DMS153 treated with DMSO at 0.1 percent for 48 hours (cell line): ENCODE measurements at regions not wholly inside any gene's neighbourhood (a gene's known extent, or its start where the extent isn't known, plus 50 kb on each side); places are given as distances from the start of the nearest gene placed in this dataset.

Experiments
- DNase-seq: peaks from one replicate; lab custom pipeline; 2025; ENCODE audit not compliant: unreplicated experiment; lab: John Stamatoyannopoulos, UW

DNA sequence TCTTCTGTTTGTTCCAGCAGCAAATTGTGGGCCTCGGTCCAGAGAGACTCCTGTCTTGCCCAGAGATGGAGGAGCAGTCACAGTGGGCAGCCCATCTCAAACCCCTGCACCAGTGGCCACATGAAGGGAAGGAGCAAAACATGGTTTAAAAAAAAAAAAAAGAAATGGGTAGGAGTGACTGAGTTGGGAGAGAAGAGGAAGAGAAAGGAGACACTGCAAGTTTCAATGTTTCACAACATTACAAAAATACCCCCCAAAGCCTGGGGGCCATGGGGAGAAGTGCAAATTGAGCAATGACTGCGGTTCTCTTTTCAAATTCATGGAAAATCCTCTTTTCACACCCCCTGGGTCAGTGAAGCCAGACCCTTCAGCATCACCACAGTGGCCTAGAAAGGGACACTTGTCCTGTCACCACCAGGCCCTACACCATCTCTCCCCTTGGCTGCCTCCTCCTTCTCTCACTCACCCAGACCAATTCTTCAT, 117.1 kb downstream of the ZFP36L2 start:
- DNase-seq, result no peak

DNA sequence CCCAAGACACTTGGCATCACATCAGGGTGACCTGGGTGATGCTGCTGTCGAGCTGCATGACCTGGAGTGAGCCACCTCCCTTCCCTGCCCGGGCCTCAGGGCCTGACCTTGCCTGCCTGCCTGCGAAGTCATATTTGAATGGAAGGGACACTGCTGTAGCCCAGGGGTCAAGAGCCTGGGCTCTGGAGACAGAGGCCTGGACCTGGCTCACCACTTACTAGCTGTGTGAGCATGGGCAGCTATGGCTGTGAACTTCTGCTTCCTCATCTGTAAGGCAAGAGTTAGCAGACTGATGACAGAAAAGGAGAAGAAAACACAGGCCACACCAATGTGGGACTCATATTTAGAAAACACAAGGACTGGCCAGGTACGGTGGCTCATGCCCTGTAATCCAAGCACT, 118.7 kb downstream of the ZFP36L2 start:
- no peak for DNase-seq

DNA sequence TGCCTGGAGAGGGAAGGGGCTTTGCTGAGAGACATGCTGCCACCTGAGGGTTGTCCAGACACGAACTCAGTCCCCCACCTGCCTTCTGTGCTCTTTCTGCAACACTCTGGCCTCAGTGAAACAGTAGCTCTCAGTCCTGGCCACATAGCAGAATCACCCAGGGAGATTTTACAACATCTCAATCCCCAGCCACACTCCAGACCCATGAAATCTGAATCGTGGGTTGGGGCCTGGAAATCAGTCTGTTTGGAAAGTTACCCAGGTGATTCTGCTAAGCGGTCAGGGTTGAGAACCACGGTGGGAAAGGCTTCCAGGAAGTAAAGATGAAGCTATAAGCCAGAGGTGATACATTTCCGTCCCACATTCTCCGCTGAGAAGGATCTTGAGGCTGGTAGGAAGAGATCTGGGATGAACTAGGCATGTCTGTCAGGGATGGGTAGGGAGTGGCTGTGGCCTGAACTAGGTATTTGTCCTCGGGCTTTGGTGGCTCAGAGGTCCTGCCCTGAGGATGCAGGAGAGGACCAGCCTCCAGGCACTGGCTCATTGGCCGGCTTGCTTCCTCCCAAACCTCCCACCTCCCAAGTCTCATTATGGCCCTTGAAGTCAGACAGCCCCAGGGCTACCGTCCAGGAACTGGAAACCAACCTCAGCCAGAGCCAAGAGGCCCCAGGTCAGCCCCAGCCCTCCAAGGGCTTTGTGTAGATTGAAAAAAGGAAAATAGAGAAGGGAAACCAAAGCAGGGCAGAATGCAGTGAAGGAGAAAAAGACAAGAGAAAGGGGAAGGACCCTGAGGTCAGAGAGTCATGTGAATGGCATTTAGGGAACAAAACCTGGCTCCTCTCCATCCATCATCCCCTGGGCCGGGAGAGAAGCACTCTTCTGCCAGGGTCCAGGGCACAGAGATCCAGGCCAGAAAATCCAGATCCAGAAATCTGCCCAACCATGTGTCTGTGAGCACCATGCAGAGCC, 119.6 kb downstream of the ZFP36L2 start:
- no peak for DNase-seq

DNA sequence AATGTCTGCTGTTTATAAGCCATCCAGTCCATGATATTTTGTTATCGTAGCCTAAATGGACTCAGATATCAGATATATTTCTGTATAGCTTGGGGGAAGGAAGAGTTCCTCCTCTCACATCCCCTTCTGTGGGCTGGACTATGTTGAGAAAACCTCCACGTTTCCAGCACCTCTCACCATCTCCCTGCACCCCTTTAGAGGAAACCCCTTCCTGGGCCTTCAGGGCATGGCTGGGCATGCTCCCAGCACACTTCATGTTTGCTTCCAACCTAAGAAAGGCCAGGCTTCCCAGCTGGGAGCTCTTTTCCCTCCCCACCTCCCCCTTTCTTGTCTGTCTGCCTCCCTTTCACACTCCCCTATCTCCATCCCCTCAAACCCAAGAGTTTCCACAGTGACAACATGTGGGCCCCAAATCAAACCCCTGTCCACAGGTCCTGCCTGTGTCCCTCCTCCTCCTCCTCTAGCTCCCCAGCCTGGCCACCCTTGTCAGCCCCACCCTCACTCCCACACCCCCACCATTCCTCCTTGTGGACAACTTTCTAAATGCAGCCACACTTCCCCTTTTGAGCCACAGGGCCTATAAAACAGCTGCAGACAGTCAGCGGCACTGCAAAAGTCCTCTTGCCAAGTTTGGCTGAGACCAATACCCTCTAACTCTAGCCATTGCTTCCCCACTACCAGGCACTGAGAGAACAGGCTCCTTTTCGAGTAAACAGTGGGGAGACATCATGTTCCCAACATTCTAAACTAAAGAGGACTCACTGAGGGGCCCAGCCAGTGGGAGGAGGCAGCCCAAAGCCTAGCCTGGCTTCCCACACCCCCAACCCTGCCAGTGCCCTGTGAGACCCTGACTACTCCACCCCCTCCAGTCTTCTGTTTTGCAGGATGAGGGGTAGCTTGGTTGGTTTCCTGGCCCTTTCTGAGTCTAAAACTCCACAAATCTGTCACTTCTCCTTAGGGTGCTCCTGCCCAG, 120.5 kb downstream of the ZFP36L2 start:
- no peak for DNase-seq

DNA sequence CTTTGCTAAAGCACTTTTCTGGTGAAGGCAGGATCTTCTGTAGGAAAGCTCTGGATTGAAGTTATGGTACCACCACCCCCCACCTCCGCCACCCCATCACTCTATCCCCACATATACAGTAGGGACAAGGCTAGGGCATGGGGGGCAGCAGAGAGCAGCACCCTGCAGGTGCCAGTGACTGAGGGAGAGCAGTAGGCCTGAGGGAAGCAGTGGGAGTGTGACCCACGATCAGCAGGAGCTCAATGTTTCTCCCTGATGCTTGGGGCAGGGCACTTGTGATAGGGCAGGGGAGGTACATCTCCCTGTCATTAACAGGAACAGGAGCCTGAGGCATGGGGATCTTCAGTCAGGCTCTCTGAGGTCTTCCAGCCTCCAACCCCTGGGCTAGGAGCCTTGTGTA, 121.6 kb downstream of the ZFP36L2 start:
- no peak for DNase-seq

DNA sequence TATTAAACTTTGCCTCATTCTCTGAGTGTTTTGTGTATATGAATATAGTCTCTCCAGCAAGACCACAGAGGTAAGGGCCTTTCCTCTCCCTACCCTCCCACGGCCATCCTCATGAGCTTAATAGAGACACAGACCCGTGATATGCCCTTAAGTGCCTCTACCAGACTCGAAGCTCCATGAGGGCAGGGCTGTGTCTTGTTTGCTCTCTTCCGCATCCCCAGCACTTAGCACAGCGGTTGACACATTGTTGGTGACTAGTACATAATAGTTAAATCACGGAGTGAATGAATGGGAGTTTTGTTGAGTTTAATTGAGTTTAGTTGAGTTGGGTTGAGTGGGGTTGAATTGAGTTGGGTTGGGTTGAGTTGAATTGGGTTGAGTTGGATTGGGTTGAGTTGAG, 122.3 kb downstream of the ZFP36L2 start:
- DNase-seq, result no peak

DNA sequence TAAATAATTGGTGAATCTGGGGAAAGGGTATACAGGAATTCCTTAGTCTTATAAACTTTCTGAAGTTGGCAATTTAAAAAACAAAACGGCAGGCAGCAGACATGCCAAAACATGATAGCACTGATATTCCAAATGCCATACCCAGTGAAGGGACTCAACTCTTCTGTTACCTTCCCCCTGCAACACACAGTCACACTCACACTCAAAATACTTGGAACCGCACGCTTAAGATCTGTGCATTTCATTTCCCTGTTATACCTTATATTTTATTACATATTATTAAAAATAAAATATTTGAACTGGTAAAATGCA, 123.4 kb downstream of the ZFP36L2 start:
- DNase-seq, result no peak

DNA sequence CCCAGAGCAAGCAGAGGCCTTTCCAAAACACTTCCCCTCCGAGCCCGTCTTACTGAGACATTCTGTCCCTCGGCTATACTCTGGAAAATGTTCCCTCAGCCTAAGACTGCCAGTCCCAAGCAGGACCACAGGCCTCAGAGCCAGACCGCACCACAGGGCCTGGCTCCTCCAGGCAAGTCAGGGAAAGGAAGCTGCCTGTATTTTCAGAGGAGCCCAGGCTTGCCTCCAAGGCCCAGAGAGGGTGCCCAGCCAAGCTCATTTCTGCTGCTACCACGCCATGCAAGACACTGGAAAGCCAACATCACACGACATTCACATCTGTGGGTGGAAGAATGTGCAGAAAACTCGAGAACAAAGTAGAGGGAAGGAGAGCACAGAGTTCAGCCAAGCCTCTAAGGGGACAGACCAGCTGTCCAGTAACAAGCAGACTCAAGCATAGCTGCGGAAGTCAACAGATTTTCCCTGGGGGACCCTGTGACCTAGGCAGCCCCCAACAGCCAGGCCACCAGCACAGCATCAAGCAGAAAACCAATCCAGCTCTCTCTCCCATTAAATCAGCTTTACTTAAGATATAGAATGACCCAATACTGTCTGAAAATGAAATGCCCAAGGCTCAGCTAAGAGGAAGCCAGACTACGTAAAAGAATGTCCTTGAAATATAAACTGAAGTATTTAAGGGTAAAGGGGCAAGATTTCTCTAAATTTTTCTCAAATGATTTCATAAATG, 123.9 kb downstream of the ZFP36L2 start:
- no peak for DNase-seq

DNA sequence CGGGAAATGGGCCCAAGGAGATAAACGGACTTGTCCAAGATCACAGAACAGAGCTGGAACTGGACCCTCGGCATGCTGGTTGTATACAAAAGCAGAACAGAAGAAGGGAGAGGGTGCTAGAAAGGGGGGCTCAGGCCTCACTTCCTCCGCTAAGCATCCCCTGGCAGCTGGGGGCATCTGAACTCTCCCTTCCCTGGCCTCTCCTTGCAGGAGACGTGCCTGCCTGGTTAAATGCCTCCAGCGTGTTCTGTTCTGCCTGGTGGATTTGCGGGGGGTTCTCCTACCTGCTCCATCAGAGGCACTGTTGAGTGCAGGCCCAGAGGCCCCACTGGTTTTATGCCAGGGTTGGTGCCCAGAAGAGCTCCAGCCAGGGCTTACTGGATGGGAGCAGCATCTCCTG, 124.7 kb downstream of the ZFP36L2 start:
- no peak for DNase-seq

DNA sequence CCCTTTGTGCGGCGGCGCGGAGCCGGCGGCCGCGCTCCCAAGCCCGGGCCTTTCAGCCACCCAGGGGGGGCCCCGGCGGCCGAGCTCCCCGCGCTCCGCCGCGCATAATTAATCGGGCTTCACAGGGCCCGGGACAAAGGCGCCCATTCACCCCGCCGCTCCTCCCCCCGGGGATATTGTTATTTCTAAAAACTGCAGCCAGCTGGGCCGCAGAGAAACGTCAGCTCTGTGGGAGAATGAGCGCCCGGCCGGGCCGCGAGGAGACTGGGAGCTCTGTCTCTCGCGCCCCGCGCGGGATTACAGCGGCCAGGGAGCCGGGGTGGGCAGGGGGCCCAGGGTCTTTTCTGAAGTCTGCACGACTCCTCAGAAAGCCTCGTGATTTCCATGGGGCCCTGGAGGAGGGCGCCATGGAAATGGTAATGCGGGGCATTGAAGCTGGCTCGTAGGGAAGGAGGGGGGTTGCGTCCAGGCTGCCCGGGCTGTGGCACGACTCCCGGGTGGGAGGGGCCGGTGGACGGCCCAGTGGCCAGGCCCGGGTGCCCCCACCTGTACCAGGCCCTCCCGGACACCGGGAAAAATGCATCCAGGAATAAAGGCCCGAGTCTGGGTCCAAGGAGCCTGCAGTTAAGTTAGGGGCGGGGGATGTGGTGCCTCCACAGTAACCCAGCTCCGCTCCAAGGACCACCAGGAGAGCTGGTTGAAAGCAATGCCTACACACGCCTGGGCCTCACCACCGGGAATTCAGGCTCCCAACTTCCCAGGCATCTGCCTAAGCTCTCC, 125.3 kb downstream of the ZFP36L2 start:
- no peak for DNase-seq

DNA sequence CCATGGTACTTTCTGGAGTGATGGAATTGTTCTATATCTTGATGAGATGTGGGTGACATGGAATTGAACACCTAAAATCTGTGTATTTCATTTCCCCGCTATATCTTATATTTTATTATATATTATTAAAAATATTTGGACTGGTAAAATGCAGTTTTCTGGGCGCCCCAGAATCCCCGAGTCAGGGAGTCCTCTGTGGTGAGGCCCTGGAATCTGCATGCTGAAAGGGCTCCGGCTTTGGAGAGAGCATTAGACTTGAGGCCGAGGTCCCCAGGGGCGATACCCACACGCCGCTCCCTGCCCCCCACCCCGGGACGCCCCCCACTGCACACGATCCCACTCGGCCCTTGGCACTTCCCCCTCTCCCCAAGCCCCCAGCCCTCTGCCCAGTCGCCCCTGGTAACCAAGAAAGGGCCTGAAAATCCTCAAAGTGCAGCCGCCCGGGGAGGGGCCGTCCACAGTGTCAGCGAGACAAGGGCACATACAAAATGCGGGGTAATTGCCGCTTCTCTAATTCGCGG, 126.0 kb downstream of the ZFP36L2 start:
- DNase-seq, result no peak

DNA sequence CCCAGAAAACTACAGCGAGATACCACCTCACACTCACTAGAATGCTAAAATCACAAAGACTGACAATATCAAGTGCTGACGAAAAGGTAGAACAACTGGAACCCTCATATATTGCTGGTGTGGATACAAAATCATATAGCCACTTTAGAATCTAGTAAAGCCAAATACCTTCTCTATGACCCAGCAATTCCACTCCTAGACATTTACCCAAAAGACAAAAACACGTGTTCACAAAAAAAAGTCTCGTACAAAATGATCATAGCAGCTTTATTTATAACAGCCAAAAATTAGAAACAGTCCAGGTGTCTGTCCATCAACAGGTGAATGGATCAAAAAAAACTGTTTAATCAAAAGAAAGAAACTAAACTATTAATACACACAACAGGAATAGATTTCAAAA, 126.6 kb downstream of the ZFP36L2 start:
- DNase-seq, result no peak

DNA sequence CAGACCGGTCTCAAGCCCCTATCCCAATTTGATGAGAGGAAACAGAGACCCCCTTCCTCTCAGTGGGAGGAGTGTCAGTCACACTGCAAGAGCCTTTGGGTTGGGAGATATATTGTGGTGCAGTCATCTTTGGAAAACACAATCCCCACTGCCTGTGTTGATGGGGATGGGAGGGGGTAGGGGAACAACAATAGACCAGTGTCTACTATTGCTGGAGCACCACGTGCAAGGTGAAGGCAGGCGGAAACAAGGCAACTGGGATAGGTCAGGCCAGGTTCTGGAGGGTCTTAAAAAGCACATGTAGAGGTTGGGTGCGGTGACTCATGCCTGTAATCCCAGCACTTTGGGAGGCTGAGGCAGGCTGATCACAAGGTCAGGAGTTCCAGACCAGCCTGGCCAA, 127.9 kb downstream of the ZFP36L2 start:
- DNase-seq, result no peak

DNA sequence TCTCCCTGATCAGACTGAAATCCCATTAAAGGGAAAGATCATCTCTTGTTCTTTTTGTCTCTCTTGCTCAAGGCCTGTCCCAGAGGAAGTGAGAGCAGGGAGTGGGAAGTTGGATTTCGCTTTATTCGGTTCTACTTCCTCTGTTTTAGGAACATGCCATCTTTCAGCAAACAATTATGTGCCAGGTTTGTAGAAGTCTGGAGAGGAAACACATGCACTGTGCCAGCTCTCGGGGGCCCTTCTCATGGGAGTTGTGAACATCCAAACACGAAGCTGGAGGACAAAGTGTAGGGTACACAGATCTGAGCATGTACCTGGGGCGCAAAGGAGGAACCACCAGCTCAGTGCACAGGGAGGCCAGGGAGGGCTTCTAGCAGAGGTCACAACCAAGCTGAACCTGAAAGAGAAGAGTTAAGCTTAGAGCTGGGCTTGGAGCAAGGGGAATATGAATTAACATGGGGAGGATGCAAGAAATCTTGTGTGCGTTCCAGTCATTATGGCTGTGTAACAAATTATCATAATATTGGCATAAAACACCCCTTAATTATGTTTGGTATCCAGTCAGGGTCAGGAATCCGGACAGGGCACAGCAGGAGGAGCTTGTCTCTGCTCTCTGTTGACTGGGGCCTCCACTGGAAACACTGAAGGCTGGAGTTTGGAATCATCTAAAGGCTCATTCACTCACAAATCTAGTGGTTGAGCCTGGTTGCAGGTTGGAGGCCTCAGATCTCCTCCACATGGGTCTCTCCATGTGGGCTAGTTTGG, 128.6 kb downstream of the ZFP36L2 start:
- no peak for DNase-seq

DNA sequence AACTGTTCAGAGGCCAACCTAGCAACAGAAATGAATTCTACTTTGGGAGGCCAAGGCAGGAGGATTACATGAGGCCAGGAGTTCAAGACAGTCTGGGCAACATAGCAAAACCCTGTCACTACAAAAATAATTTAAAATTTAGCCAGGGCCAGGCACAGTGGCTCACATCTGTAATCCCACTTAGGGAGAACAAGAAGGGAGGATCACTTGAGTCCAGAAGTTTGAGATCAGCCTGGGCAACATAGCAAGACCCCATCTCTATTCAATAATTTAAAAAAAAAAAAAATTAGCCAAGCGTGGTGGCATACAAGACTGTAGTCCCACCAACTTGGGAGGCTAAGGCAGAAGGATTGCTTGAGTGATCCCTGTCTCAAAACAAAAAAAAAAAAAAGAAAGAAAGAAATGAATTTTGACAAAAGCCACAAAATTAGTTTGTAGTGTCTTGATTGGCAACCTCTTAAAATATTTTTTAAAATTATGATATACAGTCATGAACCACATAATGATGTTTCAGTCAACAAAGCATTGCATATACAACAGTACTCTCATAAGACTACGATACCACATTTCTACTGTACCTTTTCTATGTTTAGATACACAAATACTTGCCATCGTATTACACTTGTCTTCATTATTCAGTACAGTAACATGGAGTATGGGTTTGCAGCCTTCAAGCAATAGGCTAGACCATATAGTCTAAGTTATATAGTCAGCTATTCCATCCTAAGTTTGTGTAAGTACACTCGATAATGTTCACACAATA, 130.7 kb downstream of the ZFP36L2 start:
- DNase-seq, result no peak

DNA sequence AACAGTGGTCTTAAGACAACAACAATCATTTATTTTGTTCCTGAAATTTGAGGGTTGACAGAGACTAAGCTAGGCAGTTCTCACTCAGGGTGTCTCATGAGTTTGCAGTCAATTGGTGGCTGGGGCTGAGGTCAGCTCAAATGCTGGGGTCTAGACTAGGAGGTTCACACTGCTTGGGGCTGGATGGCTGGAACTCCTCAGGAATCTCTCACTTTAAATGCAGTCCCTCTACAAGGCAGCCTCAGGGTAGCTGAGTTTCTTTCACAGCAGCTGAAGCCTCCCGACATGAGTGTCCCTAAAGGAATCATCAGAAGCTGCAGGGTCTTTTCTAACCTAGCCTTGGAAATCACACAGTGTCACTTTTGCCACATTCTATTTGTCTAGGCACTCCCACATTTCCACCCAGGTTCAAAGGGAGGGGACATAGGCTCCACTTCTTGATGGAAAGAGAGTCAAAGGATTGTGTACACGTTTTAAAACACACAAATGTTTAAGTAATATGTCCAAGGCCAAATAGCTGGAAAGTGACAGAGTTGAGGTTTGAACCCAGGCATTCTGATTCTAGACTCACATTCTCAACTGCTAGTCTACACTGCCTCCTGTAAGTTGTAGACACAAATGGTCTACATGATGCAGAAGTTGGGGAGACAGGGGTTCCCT, 133.8 kb downstream of the ZFP36L2 start:
- no peak for DNase-seq

DNA sequence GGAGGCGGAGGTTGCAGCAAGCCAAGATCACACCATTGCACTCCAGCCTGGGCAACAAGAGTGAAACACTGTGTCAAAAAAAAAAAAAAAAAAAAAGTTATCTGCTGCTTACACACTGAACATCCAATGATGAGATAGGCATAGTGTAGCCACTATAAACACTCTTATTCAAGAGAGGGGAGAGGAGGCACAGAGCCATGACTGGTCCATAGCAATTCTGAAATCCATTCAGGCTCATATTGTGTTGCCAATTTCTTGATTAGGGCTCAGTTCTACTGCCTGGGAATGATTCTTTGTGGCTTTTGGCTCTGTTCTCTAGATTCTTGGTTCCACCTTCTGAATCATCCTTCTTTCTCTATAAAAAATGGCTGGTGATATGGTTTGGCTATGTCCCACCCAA, 136.1 kb downstream of the ZFP36L2 start:
- DNase-seq, result no peak
